ENCODE measurements at regions not wholly inside any gene's neighbourhood (a gene's known extent, or its start where the extent isn't known, plus 50 kb on each side); places are given as distances from the start of the nearest gene placed in this dataset.

GRCh38 chr20:34181484-34181883 lies 59.7 kb upstream of the ASIP start:
- TF ChIP-seq CTCF (IDR thresholded peaks at IDR 0.05), result no peak
- TF ChIP-seq POLR2A (IDR thresholded peaks at IDR 0.05), result no peak
